ENCODE measurements at regions not wholly inside any gene's neighbourhood (a gene's known extent, or its start where the extent isn't known, plus 50 kb on each side); places are given as distances from the start of the nearest gene placed in this dataset.
"Not testable (repeated sequence)": the region's sequence is repeated elsewhere in the genome, so short reads cannot be mapped to it uniquely, and the experiment has no call there.

DNA sequence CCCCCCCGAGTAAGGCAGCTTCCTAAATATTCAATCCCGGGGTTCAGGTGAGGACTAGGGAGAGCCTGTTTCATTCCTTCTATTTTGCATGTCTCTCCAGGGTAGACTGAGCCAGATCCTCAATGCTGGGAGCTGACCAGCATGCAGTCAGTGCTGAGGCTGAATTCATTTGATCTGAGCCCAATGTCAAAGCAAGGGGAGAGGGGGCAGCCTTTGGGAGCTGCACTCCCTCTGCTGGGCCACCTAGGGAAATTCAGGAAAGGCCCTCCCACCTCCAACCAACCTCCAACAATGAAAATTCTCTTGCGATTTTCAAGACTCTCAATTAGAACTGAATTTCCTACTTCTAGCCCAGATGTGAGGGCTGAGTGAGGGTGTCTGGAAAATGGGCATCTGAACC is 371.2 kb downstream of the NPHP4 start:
- DNase-seq, result no peak

DNA sequence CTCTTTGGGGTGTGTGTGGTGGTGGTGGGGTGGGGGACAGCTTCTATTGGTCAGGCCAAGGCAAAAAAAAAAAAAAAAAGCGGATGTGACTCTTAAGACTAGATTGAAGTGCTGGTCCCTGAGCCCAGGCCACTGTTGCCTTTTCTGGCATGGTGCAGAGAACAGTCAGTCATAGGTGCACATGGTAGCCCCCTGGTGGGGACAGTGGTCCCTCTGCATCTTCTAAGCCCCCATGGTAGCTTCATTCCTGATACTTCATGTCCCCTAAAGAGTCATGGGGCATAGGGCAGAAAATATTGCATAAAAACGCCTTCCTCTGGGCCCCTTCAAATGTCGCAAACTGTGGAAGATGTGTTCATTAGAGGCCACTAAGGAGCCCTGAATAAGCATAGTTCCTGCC is 371.8 kb downstream of the NPHP4 start:
- no peak for DNase-seq

DNA sequence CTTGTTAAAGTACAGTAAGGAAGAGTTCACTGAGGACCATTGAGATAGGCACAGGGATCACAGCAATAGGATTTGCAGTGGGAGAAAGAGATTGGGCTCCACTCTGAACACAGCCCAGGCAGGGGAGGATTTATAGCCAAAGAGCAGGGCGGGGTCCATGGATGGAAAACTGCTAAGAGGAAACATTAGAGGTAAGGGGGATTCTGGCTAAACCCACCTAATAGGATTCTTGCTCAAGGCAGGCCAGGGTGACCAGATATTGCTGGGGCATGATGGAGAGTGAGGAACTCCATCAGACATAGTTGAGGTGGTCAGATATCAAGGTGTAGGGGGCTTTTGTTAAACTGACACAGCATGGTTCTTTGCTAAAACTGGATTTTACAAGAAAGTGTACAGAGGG is 372.8 kb downstream of the NPHP4 start:
- no peak for DNase-seq

DNA sequence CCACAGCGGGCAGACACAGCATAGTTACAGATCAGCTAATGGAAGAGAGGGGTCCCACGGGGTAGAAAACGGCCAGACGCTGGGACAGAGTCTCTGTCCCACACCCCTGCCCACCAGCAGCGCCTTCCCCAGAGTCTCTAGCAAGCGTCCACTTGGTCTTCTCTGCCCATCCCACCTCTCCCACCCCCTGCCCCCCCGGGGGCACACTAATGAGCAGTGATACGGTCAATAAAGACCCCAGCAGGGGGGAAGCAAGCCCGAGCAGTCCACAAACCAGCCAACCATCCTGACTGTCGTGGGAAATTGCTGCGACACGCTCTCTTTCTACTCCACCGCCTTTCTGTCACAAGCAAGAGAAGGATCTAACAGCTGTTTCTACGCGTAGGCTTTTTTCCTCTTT is 374.7 kb downstream of the NPHP4 start:
- DNase-seq, result no peak

DNA sequence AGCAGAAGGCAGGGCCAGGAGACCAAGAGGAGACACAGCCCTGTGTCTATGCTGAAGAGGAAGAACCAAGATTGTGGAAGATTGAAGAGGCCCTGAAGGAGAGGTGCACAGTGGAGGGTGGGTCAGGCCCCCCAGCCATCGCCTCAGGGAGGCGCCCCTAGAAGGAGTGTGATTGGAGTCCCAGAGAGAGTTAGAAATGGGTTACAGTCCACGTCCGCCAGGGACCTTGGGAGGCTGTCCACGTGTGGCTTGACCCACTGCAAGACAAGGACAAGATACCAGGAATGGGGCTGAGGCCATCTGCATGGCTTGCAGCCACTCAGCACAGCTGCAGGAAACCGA is 375.1 kb downstream of the NPHP4 start:
- no peak for DNase-seq

DNA sequence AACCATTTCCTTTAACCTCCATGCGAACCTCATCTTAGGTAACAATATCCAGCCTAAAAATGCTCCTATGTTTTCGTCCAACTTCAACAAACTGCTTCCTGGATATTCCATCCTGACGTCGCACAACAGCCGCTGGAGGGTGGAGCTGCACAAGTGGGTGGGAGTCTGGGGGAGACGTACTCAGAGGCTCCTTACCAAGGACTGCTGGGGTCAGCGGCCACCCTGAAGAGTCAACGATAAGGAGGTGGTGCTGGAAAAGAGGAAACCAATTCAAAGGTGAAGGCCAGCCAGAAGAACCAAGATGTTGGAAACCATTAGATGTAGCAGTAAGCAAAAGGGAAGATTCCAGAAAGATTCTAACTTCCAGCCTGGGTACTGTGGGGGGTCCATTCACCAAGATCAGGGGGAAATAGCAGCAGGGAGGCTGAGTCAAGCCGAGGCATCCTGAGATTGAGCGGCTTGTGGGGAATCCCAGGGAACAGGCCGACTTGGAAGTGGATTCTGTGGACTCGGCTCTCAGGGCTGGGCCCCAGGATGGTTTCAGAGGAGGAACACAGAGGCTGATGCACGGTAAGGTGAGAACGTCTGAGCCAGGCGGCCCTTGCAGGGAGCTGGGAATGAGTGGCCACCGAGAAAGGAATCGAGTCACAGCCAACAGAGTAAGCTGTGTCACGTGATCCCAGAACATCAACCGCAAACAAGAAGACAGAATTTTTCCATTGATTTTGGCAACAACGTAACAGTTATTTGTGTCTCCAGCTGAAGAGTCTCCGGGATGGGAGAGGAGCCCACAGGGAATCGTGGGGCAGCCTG is 375.7 kb downstream of the NPHP4 start:
- no peak for DNase-seq

DNA sequence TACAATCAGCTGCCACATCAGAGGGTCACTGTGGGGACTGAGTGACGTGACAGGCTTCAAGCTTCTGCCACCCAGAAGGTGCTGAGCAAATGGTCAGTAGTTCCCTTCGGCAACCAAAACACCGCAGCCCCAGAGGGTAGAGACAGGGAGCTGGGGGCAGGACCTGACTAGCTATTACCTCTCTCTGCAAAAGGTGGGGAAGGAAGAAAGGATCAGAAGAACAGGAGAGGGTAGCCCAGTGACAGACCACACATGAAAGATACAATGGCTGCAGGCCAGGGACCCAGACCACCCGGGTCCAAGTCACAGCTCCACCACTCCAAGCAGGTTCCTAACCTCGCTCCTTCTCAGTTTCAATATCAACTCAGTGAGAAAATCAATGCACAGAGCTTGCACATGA is 377.1 kb downstream of the NPHP4 start:
- DNase-seq, result no peak

DNA sequence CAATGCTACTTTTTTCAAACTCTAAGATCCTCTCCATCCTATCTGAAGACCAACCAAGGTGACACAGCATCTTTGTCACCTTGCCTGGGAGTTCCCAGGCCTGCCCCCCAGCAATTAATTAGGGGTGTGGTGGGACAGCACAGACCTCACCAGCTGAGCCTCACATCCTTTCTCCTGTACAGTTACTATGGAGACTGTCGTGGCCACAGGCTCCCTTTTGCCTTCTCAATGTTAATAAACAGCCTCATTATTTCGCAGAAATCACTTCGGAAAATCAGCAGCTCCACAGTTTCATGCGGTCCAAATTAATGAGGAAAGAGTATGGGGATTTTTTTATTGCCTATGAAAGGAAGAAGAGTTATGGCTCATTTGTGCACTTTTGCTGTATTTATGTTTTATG is 378.3 kb downstream of the NPHP4 start:
- DNase-seq, result no peak

DNA sequence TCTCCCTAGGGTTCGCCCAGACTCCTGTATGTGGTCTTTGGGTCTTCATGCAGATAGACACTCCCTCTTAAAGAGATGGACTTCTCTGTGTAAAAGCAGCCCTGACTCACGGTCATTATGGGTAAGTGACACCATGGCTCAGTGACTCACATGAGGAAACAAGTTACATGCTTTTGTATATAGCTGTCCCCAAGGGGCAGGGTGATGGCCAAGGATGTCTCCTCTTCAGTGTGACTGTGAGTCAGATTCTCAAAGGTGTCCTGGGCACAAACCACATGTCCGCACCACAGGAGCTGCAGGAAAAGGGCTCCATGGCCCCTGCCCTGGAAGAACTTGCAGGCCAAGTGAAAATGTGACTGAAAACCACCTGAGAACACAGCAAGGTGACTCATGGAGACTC is 380.4 kb downstream of the NPHP4 start:
- no peak for DNase-seq

DNA sequence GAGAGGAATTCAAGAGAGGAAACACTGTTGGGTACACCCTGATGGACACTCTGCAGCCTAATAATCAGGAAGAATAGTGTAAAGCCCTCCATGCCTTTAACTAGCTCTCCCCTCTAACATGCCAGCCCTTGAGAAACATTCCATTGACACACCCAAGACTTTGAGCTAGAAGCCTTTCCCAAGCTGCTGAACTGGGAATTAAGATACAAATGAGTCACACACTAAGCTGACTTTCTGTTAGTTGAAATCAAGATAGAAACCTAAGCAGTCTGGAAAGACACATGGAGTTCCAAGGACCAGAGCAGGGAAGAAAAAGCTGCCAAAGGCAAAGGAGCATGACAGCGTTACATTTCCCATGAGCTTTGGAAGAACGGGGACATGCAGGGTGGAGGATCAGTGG is 380.8 kb downstream of the NPHP4 start:
- no peak for DNase-seq

DNA sequence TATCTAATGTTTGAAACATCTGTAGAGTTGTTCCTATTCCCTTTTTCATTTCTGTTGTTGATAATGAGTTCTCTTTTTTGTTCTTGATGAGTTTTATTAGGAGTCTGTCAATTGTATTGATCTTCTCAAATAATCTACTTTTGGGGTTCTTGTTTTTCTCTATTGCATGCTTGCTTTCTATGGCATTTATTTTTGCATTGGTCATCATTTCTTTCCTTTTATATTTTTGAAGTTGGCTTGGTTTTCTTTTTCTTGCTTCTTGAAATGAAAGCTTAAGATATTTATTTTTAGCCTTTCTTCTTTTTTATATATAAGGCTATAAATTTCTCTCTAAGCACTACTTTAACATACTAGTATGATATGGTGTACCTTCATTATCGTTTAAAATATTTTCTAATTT is 381.8 kb downstream of the NPHP4 start:
- no peak for DNase-seq

DNA sequence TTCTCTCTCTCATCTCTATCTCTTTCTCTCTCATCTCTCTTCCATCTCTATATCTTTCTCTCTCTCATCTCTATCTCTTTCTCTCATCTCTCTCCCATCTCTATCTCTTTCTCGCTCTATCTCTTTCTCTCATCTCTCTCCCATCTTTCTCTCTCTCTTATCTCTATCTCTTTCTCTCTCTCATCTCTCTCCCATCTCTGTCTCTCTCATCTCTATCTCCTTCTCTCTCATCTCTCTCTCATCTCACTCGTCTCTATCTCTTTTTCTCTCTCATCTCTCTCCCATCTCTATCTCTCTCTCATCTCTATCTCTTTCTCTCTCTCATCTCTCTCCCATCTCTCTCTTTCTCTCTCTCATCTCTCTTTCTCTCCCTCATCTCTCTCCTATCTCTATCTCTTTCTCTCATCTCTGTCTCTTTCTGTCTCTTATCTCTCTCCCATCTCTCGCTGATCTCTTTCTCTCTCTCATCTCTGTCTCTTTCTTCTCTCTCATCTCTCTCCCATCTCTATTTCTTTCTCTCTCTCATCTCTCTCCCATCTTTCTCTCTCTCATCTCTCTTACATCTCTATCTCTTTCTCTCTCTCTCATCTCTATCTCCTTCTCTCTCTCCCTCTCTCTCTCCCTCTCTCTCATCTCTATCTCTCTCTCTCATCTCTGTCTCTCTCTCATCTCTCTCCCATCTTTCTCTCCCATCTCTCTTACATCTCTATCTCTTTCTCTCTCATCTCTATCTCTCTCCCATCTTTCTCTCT is 388.7 kb downstream of the NPHP4 start:
- DNase-seq, result no peak

DNA sequence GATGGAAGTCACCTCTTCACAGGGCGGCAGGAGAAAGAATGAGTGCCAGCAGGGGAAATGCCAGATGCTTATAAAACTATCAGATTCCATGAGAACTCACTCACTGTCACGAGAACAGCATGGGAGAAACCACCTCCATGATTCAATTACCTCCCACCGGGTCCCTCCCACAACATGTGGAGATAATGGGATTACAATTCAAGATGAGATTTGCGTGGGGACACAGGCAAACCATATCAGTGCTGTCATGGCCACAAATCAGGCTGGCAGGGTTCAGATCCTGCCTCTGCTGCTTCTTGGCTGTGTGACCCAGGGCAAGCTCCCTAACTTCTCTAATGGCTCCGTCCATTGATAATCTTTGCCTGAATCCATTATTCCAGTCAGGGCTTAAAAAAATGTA is 389.5 kb downstream of the NPHP4 start:
- DNase-seq, result not testable (repeated sequence)

DNA sequence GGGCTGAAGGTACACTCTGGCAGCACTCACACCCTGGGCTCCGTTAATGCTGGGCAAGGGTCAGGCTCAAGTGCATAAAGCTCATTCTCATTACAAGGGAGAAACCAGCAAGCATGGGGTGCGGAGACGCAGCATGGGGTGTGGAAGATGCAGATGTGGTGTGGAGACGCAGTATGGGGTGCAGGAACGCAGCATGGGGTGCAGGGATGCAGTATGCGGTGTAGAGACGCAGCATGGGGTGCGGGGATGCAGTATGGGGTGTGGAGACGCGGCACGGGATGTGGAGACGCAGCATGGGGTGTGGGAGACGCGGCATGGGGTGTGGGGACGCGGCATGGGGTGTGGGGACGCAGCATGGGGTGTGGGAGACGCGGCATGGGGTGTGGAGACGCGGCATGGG is 390.7 kb downstream of the NPHP4 start:
- no peak for DNase-seq

DNA sequence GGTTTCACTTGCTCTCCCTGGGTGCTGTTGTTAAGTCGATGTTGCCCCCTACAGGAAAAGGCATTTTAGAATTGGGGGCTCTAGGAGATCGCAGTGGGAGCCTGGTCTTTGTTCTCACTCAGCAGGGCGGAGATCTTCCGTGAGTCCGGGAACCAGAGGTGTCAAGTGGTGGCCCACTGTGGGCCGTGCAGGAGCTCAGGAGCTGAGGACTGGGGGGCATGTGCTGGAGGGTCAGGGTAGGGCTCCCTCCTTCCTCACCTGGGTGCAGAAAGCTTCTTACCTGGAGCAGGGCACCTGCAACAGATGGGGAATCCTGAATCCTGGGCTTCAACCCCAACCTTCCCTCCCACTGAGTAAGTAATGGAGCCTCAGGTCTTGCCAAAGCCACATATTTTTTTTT is 392.7 kb downstream of the NPHP4 start:
- no peak for DNase-seq

DNA sequence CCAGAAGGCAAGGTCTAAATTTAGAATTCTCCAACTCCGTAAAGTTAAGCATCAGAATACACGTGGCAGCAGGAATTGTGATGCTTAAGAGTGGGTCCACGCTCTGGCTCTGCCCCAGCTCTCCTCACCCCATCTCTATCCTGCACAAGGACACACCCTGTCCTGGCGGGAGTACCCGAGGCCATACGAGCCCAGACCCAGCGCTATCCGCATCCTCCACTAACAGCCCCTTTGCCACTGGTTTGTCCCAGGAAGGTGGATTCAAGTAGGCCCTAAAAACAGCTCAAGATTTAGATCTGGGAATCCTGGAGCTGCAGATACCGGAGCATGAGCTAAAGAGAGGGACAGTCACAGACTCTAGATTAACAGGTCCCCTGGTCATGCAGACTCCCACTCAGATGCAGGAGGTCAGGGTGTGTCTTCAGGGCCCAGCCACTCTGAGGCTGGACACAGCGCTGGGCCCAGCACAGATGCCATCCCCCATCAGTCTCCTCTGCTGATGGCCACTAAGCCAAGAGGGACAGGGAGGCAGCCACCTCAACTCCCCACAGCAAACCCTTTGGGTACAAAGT is 393.3 kb downstream of the NPHP4 start:
- no peak for DNase-seq

DNA sequence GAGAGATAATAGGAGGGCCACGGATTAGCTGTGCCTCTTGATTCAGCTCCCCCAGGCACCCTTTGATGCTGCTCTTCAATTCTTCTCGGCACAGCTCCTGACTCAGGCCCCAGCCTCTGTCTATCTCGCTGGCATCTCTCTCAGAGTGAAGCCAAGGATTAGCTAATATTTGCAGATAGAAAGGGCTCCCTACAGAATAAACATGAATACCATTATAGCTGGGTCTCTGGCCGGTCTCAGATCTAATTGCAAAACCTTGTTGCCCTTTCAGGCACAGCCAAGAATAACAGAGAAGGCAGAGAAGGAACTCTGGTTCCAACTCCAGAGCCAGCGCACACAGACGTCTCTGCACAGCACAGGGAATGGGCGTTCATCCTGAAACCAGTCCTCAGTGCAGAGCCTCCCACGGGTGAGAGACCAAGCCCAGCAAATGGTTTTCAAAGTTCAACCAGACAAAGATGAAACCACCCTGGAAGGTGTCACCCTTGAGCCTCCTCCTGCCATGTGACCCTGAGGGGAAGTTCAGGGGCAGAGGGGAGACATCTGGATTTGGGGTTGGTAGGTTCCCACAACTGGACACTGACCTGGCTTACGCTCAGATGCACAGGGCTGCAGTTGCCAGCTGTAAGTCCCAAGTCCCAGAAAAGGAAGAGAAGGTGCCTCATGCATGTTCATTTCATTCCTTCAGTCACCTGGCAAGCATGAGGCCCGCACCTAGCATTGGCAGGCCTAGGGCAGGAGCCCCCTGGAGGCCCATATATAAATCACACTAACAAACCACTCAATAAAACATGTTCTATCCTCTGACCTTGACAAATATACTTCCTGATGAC is 394.0 kb downstream of the NPHP4 start:
- DNase-seq, result no peak

DNA sequence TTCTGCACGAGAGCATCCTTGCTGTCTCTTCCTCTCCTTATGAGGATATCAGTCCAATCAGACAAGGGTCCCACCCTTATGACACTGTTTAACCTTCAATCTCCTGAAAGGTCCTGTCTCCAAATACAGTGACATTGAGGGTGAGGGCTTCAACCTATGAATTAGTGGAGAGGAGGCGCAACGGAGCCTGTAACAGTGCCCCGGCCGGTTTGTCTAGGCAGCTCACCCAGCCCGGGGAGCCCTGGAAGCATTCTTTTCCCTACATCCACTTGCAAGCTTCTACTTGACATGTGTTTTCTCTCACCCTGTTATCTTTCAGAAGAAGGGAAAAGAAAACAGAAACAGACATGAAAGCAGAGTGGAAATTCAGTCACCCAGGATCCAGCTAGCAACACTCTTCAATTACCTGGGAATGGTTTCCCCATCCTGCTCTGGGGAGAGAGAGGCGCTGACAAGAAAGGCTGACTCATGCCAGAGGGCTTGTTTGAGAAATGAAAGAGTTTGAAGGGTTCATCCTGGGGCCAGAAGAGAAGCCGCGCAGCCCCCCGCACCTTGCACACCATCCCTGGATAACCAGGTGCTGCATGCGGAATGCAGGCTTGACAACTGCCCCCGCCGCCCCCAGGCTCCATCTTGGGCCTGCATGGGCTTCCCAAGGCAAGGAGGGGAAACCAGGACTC is 394.9 kb downstream of the NPHP4 start:
- no peak for DNase-seq

DNA sequence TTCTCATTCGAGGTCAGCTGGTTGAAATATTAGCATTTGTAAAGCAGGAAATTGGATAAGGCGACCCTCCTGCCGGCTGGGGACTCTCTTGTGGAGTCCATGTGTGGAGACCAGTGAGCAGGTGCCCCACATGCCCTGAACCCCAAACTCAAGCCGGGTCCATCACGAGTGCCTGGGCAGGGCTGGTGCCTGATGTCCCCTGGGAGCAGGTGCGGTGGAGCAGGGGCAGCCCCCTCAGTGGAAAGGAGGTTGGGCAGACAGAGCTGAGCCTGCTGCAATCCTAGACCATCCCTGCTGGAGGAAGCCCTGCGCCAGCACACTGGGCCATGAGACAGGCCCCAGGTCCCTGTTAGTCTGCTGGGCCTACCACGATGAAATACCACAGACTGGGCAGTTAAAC is 395.6 kb downstream of the NPHP4 start:
- no peak for DNase-seq

DNA sequence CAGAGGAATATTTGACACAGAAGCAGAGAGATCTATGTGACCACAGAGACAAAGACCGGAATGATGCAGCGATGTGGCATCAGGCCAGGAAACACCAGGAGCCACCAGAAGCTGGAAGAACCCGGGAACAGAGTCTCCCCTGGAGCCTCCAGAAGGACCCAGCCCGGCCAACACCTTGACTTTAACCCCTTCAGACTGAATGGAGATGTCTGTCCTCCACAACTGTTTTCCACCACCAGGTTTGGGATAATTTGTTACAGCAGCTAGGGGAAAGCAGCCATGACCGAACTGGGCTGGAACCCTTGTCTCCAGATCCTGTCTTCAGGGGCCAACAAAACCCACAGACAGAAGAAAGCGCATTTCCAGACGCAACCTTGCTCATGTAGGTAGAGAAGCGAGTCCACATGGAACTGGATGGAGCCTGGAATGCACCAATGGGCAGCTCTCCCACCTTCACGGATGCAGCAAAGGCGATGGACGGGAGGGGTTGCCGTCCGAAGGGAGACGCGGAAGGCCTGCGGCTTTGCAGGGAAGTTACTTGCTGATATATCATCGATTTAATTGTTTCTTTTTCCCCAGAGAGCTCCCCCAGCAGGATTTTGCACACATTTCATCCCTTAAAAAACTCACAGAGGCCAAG is 396.6 kb downstream of the NPHP4 start:
- no peak for DNase-seq

DNA sequence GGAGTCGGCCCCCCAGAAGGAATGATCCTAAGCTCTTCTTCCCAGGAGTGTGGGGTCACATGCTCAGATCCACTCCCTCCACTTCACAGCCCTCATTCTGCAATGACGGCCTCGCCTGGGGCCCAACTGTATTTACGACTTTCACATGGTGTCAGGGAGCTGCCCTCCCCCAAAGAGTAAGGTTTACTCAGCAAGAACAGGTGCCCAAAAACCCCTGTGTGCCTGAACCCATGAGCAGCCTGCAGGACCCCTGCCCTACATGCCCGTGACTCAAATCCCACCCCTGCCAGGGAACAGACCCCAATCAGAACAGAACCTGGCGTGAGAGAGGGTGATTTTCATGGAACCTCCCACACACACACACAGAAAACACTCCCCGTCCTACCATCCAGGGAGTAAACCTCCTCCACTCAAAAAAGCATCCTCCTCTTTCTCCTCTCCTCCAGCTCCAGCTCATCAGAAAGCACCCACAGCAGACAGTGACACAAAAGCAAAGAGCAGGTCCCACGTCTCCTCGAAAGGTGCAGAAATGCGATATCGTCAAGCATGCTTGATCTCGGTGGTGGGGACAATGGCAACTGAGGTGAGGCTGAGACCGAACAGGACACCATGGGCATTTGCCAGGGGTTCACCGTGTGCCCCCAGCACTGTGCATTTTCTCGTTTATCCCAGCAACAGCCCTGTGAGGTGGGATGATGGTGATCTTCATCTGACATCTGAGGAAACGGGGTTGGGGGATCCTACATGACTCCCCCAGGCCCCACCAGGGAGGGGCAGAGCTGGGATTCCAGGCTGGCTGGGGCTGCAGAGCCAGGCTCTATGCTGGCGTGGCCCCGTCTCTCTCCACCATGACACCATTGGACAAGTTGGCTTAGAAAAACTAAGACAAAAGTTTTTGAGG is 397.9 kb downstream of the NPHP4 start:
- DNase-seq, result no peak

Data from NK-92 treated with Interleukin-12 subunit alpha and Interleukin-12 subunit beta, amount 100 ng/mL, for 24 hours (cell line).